K562 (cell line): ENCODE measurements at regions not wholly inside any gene's neighbourhood (a gene's known extent, or its start where the extent isn't known, plus 50 kb on each side); places are given as distances from the start of the nearest gene placed in this dataset.
A peak's percentile ranks its signal among the peaks of the same experiment; 100 is the strongest.

ENCODE experiments used
- ATAC-seq: fragments of 200-7000 bp; cut with Tn5 transposase; 3 replicates; pipeline ENCODE4 v1.9.1; 2020; ENCODE audit warnings: moderate library complexity
- BruUV-seq: library from RNA; stranded (reverse); fragments of 400-500 nt; replicated peaks from 2 replicates; lab custom pipeline; 2021; lab: Mats Ljungman, UMichigan
- CTCF ChIA-PET: fragments of 300-600 bp; formaldehyde crosslinking; extraction: SDS; loops from one replicate; lab custom pipeline; 2021; ENCODE audit warnings: low intra/inter-chr PET ratio; lab: Yijun Ruan, JAX
- POLR2A ChIA-PET: fragments of 300-600, 350-650 bp; sonication (Branson Sonifier 250); formaldehyde crosslinking; extraction: SDS; loops from one replicate; lab custom pipeline; 2021; ENCODE audit warnings: antibody characterized with exemption, inconsistent platforms; lab: Yijun Ruan, JAX
- DNase-seq, 4 experiments: peaks; one replicate each; pipeline versions ENCODE4 v3.0.0 to v3.0.0-alpha.2; 2011 to 2018; ENCODE audit warnings: low spot score in 3 of 4, mixed read lengths in 3 of 4; ENCODE audit errors: extremely low read depth in 1 of 4
- FAIRE-seq: peaks from 2 replicates; lab custom pipeline; 2011; peaks lifted over from hg19 to GRCh38; lab: Jason Lieb, UNC
- H2AFZ ChIP-seq: 2 replicates; pipeline ENCODE4 v1.6.0; 2011; ENCODE audit warnings: low read depth, low read length, control low read depth, inconsistent platforms
- H3K27ac ChIP-seq: fragments of 200-600 bp; 3 replicates; pipeline ENCODE4 v1.8.0; 2011; ENCODE audit warnings: low read depth, mild to moderate bottlenecking, control low read depth, inconsistent platforms, low read length, moderate library complexity, mixed read lengths; ENCODE audit errors: extremely low read depth
- H3K27me3 ChIP-seq, 2 experiments: fragments of 300-600 bp in 1 of 2; 2 replicates in 1 of 2; 3 replicates in 1 of 2; pipeline versions ENCODE4 v1.6.0 to v1.8.0; 2011; ENCODE audit warnings: inconsistent platforms in 2 of 2, low read length in 2 of 2, mild to moderate bottlenecking in 1 of 2, mixed read lengths in 1 of 2, moderate library complexity in 1 of 2; ENCODE audit not compliant: control insufficient read depth in 2 of 2, insufficient read depth in 2 of 2
- H3K36me3 ChIP-seq: fragments of 300-600 bp; 3 replicates; pipeline ENCODE4 v1.8.0; 2011; ENCODE audit warnings: mild to moderate bottlenecking, low read length, inconsistent platforms; ENCODE audit not compliant: control insufficient read depth, insufficient read depth
- H3K4me1 ChIP-seq, 2 experiments: fragments of 200-600 bp in 1 of 2; replicated peaks in 1 of 2; 2 replicates in 1 of 2; 3 replicates in 1 of 2; pipeline versions ENCODE4 v1.5.1 to v1.8.0; 2011; ENCODE audit warnings: inconsistent platforms in 2 of 2, low read length in 2 of 2, mild to moderate bottlenecking in 1 of 2, mixed read lengths in 1 of 2, moderate library complexity in 1 of 2; ENCODE audit not compliant: control insufficient read depth in 2 of 2, insufficient read depth in 2 of 2
- H3K4me2 ChIP-seq: 2 replicates; pipeline ENCODE4 v1.6.1; 2011; ENCODE audit warnings: low read length, control low read depth, inconsistent platforms, mixed read lengths; ENCODE audit not compliant: insufficient read depth
- H3K4me3 ChIP-seq: fragments of 200-600 bp; sonication (generic), shearing (Covaris generic); 2 replicates; pipeline ENCODE4 v1.5.1; 2016; ENCODE audit warnings: control low read depth, inconsistent platforms
- H3K79me2 ChIP-seq: fragments of 200-600 bp; 3 replicates; pipeline ENCODE4 v1.8.0; 2011; ENCODE audit warnings: low read length, inconsistent platforms; ENCODE audit not compliant: control insufficient read depth, insufficient read depth
- H3K9ac ChIP-seq, 2 experiments: 2 replicates each; pipeline versions ENCODE4 v1.6.0 to v1.6.1; 2011; ENCODE audit warnings: low read depth in 2 of 2, low read length in 2 of 2, control low read depth in 1 of 2, inconsistent platforms in 1 of 2, mild to moderate bottlenecking in 1 of 2, mixed read lengths in 1 of 2; ENCODE audit not compliant: insufficient read depth in 1 of 2
- H3K9me1 ChIP-seq: one replicate; pipeline ENCODE4 v1.6.0; 2011; ENCODE audit warnings: inconsistent platforms, mild to moderate bottlenecking, low read length, moderate library complexity; ENCODE audit not compliant: control insufficient read depth, insufficient read depth
- H3K9me3 ChIP-seq: replicated peaks from 2 replicates; pipeline ENCODE4 v1.5.1; 2011; ENCODE audit warnings: low read depth, low read length, inconsistent platforms; ENCODE audit not compliant: control insufficient read depth, insufficient read depth
- H4K20me1 ChIP-seq: replicated peaks from 2 replicates; pipeline ENCODE4 v1.6.1; 2011; ENCODE audit warnings: low read length, inconsistent platforms, mixed read lengths; ENCODE audit not compliant: control insufficient read depth, insufficient read depth
- CHD2 ChIP-seq: IDR thresholded peaks from 2 replicates; pipeline ENCODE4 v1.6.1; 2011; ENCODE audit warnings: low read depth, low read length
- L3MBTL2 ChIP-seq: fragments of 450-650 bp; IDR thresholded peaks from 2 replicates; pipeline ENCODE4 v1.6.1; 2016; ENCODE audit warnings: mild to moderate bottlenecking, moderate library complexity
- ZNF316 ChIP-seq: fragments of 450-650 bp; IDR thresholded peaks from 2 replicates; pipeline ENCODE4 v1.6.1; 2016
- WGBS: fragments of 100-300 bp; shearing (Covaris generic); methylation state at CpG from one replicate; pipeline ENCODE4 v1.1.6; 2016; ENCODE audit warnings: low coverage, mixed read lengths; ENCODE audit not compliant: insufficient coverage; ENCODE audit errors: missing lambda C conversion rate; 5-methylcytosine and 5-hydroxymethylcytosine counted together
- in situ Hi-C: fragments of 300-500 bp; cut with MboI; formaldehyde crosslinking; loops from 4 replicates; pipeline ENCODE4 v1.15.0; 2018; ENCODE audit warnings: inconsistent platforms, mixed read lengths
- intact Hi-C: fragments of 100-400 bp; cut with micrococcal nuclease; formaldehyde crosslinking; loops from 2 replicates; pipeline ENCODE4 v1.14.2; 2022
- TF ChIP-seq, protein P1 (sequence below): sonication (generic); formaldehyde crosslinking; IDR thresholded peaks from 2 replicates; pipeline ENCODE4 v1.8.0; 2022; ENCODE audit warnings: mild to moderate bottlenecking, missing genetic modification reagents
- TF ChIP-seq, protein P2 (sequence below): fragments of 450-650 bp; formaldehyde crosslinking; IDR thresholded peaks from 2 replicates; pipeline ENCODE4 v1.4.0; 2020; ENCODE audit warnings: mild to moderate bottlenecking, moderate library complexity
- TF ChIP-seq, protein P3 (sequence below), 3 experiments: IDR thresholded peaks in 2 of 3; conservative IDR thresholded peaks in 1 of 3; 2 replicates each; pipeline ENCODE4 v1.5.1; 2011 to 2012; ENCODE audit warnings: low read length in 3 of 3, mild to moderate bottlenecking in 3 of 3, control low read depth in 2 of 3, improper control_type of control experiment in 1 of 3, inconsistent platforms in 1 of 3, low read depth in 1 of 3, mixed read lengths in 1 of 3, moderate library complexity in 1 of 3; ENCODE audit not compliant: insufficient read depth in 2 of 3
- TF ChIP-seq, protein P4 (sequence below), 2 experiments: IDR thresholded peaks; 2 replicates each; pipeline ENCODE4 v1.6.1; 2011; ENCODE audit warnings: borderline replicate concordance in 1 of 2, control low read depth in 1 of 2, low read depth in 1 of 2, low read length in 1 of 2, mild to moderate bottlenecking in 1 of 2, mixed read lengths in 1 of 2, moderate library complexity in 1 of 2; ENCODE audit not compliant: insufficient read depth in 1 of 2, insufficient read length in 1 of 2, poor library complexity in 1 of 2, severe bottlenecking in 1 of 2; ENCODE audit errors: extremely low read depth in 1 of 2

DNA sequence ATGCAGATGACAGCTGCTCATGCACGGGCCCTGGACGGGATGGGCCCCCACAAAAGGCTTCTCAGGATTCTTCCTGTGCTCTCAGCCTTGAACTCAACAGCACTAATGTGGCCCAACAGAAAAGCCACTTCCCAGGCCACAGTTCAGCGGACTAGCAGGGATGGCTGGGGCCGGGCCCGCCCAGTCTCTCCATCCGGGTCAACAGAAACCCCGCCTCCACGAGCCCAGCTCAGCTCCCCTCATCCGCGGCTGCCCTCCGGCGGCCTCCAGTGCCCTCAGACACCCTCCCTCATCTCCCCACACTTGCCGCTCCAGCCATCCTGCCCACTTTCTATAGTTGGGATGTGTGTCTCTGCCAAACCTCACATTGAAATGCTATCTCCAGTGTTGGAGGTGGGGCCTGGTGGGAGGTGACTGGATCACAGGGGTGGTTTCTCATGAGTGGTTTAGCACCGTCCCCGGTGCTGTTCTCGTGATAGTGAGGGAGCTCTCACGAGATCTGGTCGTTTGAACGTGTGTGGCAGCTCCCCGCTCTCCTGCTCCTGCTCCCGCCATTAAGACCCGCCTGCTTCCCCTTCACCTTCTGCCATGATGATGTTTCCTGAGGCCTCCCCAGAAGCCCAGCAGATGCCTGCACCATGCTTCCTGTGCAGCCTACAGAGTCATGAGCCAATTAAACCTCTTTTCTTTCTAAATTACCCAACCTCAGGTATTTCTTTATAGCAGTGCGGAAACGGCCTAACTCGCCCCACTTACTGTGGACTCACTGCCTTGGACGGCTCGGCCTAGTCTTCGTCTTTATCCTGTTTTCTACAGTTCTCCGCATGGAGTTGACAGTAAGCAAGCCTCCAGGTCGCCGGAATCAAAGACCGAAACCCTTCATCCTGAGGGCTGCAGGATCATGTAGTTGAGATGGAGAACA is 169.9 kb upstream of the RNF32 start:
- POLR2A ChIA-PET, result interaction anchor here (0.5 to 0.9 kb wide), 2 partner anchors 10 to 72 kb away, joined by 3 read pairs; no protein-coding TSS in a partner anchor
- 12% methylated on average over 32 of the region's 32 CpGs for whole genome bisulfite sequencing
- FAIRE-seq (no peak), DNase-seq (peak; percentile 34 to 57 (median 36)), ATAC-seq (peak; percentile 88)
- CTCF ChIA-PET, result no interaction called here
- Histone ChIP-seq H3K9me3 (no peaks in the 10 kb centered on the region), H2AFZ (peak overlapping the region; percentile 50), H3K79me2 (no peaks in the 10 kb centered on the region), H3K4me1 (peaks cover 0 to 6% of the 10 kb centered on the region in 2 experiments; a peak in 2 of 5 replicates), H3K4me2 (peak overlapping the region; percentile 32; the same call in 1 of the 2 replicates), H3K4me3 (no peak overlapping the region), H3K27ac (no peak overlapping the region), H4K20me1 (no peaks in the 10 kb centered on the region), H3K36me3 (no peaks in the 10 kb centered on the region), H3K9me1 (no peaks in the 10 kb centered on the region), H3K9ac (peak overlapping the region in 1 of 2 experiments; percentile 24; a peak in 1 of 4 replicates), H3K27me3 (peaks cover 49 to 58% of the 10 kb centered on the region in 2 experiments)
- in situ Hi-C loops (loop anchor here (10.0 kb wide), 1 partner anchor 656 kb away; the partner anchor contains the start of gene SHH), intact Hi-C loops (loop anchor here (5.0 kb wide), 2 partner anchors 653 to 673 kb away; no protein-coding TSS in a partner anchor)
- BruUV-seq, result no TSS peak
- TF ChIP-seq, protein P1, sequence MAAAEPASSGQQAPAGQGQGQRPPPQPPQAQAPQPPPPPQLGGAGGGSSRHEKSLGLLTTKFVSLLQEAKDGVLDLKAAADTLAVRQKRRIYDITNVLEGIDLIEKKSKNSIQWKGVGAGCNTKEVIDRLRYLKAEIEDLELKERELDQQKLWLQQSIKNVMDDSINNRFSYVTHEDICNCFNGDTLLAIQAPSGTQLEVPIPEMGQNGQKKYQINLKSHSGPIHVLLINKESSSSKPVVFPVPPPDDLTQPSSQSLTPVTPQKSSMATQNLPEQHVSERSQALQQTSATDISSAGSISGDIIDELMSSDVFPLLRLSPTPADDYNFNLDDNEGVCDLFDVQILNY (CRISPR knock-in tag), result no peak
- TF ChIP-seq, protein P2, sequence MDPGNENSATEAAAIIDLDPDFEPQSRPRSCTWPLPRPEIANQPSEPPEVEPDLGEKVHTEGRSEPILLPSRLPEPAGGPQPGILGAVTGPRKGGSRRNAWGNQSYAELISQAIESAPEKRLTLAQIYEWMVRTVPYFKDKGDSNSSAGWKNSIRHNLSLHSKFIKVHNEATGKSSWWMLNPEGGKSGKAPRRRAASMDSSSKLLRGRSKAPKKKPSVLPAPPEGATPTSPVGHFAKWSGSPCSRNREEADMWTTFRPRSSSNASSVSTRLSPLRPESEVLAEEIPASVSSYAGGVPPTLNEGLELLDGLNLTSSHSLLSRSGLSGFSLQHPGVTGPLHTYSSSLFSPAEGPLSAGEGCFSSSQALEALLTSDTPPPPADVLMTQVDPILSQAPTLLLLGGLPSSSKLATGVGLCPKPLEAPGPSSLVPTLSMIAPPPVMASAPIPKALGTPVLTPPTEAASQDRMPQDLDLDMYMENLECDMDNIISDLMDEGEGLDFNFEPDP (CRISPR knock-in tag), result no peak
- TF ChIP-seq L3MBTL2, result peak; percentile 56; the same call in 1 of the 2 replicates
- TF ChIP-seq, protein P3, sequence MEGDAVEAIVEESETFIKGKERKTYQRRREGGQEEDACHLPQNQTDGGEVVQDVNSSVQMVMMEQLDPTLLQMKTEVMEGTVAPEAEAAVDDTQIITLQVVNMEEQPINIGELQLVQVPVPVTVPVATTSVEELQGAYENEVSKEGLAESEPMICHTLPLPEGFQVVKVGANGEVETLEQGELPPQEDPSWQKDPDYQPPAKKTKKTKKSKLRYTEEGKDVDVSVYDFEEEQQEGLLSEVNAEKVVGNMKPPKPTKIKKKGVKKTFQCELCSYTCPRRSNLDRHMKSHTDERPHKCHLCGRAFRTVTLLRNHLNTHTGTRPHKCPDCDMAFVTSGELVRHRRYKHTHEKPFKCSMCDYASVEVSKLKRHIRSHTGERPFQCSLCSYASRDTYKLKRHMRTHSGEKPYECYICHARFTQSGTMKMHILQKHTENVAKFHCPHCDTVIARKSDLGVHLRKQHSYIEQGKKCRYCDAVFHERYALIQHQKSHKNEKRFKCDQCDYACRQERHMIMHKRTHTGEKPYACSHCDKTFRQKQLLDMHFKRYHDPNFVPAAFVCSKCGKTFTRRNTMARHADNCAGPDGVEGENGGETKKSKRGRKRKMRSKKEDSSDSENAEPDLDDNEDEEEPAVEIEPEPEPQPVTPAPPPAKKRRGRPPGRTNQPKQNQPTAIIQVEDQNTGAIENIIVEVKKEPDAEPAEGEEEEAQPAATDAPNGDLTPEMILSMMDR (IDR thresholded peaks at IDR 0.05 in 2 of 3, conservative IDR thresholded peaks at IDR 0.05 in 1 of 3; ENCODE audit: insufficient read depth in 2 of 3, low read depth in 1 of 3, low read length in 3 of 3), result peak in 2 of 3 experiments; percentile 16 to 34; a peak in 1 of 6 replicates
- peak; percentile 88 for TF ChIP-seq CHD2
- TF ChIP-seq, protein P4, sequence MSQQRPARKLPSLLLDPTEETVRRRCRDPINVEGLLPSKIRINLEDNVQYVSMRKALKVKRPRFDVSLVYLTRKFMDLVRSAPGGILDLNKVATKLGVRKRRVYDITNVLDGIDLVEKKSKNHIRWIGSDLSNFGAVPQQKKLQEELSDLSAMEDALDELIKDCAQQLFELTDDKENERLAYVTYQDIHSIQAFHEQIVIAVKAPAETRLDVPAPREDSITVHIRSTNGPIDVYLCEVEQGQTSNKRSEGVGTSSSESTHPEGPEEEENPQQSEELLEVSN (IDR thresholded peaks at IDR 0.05; ENCODE audit: borderline replicate concordance in 1 of 2, extremely low read depth in 1 of 2, insufficient read depth in 1 of 2, insufficient read length in 1 of 2, low read depth in 1 of 2, low read length in 1 of 2, poor library complexity in 1 of 2, severe bottlenecking in 1 of 2), result peak; percentile 22 to 48
- peak; percentile 8; the same call in 1 of the 2 replicates for TF ChIP-seq ZNF316
